GM21717 (cell line): ENCODE measurements at regions not wholly inside any gene's neighbourhood (a gene's known extent, or its start where the extent isn't known, plus 50 kb on each side); places are given as distances from the start of the nearest gene placed in this dataset.
"Not testable (repeated sequence)": the region's sequence is repeated elsewhere in the genome, so short reads cannot be mapped to it uniquely, and the experiment has no call there.

Experiments used
- ATAC-seq: cut with Tn5 transposase; IDR thresholded peaks from one replicate; pipeline ENCODE4 v1.9.1; 2021; ENCODE audit warnings: mild to moderate bottlenecking, moderate library complexity; ENCODE audit not compliant: unreplicated experiment

- ATAC-seq, result no peak
Measured at GRCh38 chr3:194054961-194055360, 81.0 kb upstream of the HES1 start.

- not testable (repeated sequence) for ATAC-seq
Measured at GRCh38 chr3:194056323-194056722, 79.6 kb upstream of the HES1 start.

GRCh38 chr3:194056731-194057415 lies 79.1 kb upstream of the HES1 start:
- ATAC-seq, result no peak

GRCh38 chr3:194057570-194058188 lies 78.3 kb upstream of the HES1 start:
- ATAC-seq, result peak; percentile 2

- ATAC-seq, result peak; percentile 65
Measured at GRCh38 chr3:194058189-194058571, 77.8 kb upstream of the HES1 start.

- no peak for ATAC-seq
Measured at GRCh38 chr3:194058753-194059152, 77.2 kb upstream of the HES1 start.

GRCh38 chr3:194061421-194062030 lies 74.4 kb upstream of the HES1 start:
- no peak for ATAC-seq

- no peak for ATAC-seq
Measured at GRCh38 chr3:194062830-194063229, 73.1 kb upstream of the HES1 start.

- no peak for ATAC-seq
Measured at GRCh38 chr3:194064380-194065332, 71.3 kb upstream of the HES1 start.

- not testable (repeated sequence) for ATAC-seq
Measured at GRCh38 chr3:194067327-194067726, 68.6 kb upstream of the HES1 start.

- ATAC-seq, result no peak
Measured at GRCh38 chr3:194067949-194068362, 68.0 kb upstream of the HES1 start.

- no peak for ATAC-seq
Measured at GRCh38 chr3:194069421-194070219, 66.3 kb upstream of the HES1 start.

GRCh38 chr3:194070220-194070633 lies 65.7 kb upstream of the HES1 start:
- no peak for ATAC-seq

GRCh38 chr3:194070634-194071409 lies 65.1 kb upstream of the HES1 start:
- peak; percentile 95 for ATAC-seq

GRCh38 chr3:194072097-194072428 lies 63.9 kb upstream of the HES1 start:
- no peak for ATAC-seq

GRCh38 chr3:194072691-194073279 lies 63.2 kb upstream of the HES1 start:
- no peak for ATAC-seq

- no peak for ATAC-seq
Measured at GRCh38 chr3:194073926-194074325, 62.0 kb upstream of the HES1 start.

GRCh38 chr3:194075088-194075615 lies 60.8 kb upstream of the HES1 start:
- ATAC-seq, result no peak
